GM12874 (cell line): ENCODE measurements at regions not wholly inside any gene's neighbourhood (a gene's known extent, or its start where the extent isn't known, plus 50 kb on each side); places are given as distances from the start of the nearest gene placed in this dataset.

ENCODE experiments used
- CTCF ChIP-seq: IDR thresholded peaks from 2 replicates; pipeline ENCODE4 v1.5.1; 2011; ENCODE audit warnings: low read depth, mild to moderate bottlenecking, control low read depth, low read length, moderate library complexity; ENCODE audit not compliant: insufficient read depth

GRCh38 chr1:221366495-221367110, 375.3 kb downstream of the DUSP10 start:
- TF ChIP-seq CTCF: no peak

- no peak for TF ChIP-seq CTCF
These were observed 370.2 kb downstream of the DUSP10 start for GRCh38 chr1:221371705-221372104.

DNA sequence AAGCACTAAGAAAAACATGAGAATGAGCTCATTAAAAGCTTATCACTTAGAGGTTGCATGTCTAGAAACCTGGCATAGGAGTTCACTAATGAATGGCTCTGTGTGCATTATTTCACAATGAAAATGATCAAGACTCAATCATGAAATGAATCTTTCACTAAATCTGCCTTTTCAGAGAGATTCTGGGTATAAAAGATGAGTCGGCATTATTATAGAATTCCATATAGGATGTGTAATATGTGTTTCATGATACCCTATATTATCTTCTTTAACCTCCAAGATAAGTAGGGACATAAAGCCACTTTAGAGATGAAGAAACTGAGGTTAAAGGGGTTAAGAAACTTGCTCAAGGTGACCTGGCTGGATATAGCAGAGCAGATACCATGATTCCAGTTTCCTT, 368.1 kb downstream of the DUSP10 start:
- TF ChIP-seq CTCF: no peak

GRCh38 chr1:221376286-221376685, 365.6 kb downstream of the DUSP10 start:
- no peak for TF ChIP-seq CTCF

GRCh38 chr1:221381910-221382623, 359.8 kb downstream of the DUSP10 start:
- no peak for TF ChIP-seq CTCF

DNA sequence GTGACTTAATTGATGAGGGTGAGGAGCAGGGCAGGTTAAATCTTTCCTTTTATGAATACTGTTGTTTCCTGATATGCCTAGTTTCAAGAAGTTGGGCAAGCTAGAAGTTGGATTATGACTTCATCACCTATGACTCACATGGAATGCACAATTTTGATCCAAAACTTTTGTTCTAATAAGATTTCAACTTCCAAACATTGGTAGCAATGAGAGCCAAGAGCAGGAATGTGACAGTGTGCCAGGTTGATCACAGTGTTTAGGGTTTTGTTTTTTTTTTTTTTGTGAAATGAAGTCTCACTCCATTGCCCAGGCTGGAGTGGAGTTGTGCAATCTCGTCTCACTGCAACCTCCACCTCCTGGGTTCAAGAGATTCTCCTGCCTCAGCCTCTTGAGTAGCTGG, 349.4 kb downstream of the DUSP10 start:
- no peak for TF ChIP-seq CTCF

- no peak for TF ChIP-seq CTCF
These were observed 347.8 kb downstream of the DUSP10 start for GRCh38 chr1:221394011-221394544.
